Adrenal gland (tissue), 5 donors: ENCODE measurements at regions not wholly inside any gene's neighbourhood (a gene's known extent, or its start where the extent isn't known, plus 50 kb on each side); places are given as distances from the start of the nearest gene placed in this dataset.

Source experiments
- CTCF ChIP-seq, 6 experiments: fragments of 450-650 bp in 4 of 6; fragments of 200-600 bp in 2 of 6; sonication (generic) in 1 of 6; IDR thresholded peaks; 1 replicate in 5 of 6; 2 replicates in 1 of 6; pipeline versions ENCODE4 v1.5.1 to v1.8.0; 2016 to 2021; ENCODE audit warnings: antibody characterized with exemption in 6 of 6, mild to moderate bottlenecking in 2 of 6, moderate library complexity in 1 of 6
- POLR2A ChIP-seq, 2 donors: fragments of 450-650 bp; IDR thresholded peaks; one replicate each; pipeline ENCODE4 v1.6.1; 2017; ENCODE audit warnings: antibody characterized with exemption in 2 of 2, mild to moderate bottlenecking in 2 of 2, moderate library complexity in 1 of 2
- donor health status: DM: no; HTN: no; CAD: no.

DNA sequence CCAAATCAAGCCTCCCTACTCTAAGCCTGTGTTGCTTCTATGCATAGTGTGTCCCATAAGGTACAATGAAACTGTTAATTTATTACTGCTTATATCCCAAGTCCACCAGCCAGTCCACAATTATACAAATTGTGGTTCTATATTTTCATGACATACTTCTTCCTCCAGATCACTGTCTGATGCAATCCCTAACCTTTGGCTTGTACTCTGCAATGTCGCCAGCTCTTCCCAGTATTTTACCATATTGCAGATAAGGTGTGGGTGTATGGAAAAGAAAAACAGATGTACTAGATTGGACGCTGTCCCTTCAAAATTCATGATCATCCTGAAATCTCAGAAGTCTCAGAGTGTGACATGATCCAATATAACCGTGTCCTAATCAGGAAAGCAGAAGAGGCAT lies 286.2 kb downstream of the GASK1B start:
- TF ChIP-seq CTCF (IDR thresholded peaks at IDR 0.05): no peak
- TF ChIP-seq POLR2A (IDR thresholded peaks at IDR 0.05): no peak
